Choroid plexus epithelial cell (primary cell): ENCODE measurements at regions not wholly inside any gene's neighbourhood (a gene's known extent, or its start where the extent isn't known, plus 50 kb on each side); places are given as distances from the start of the nearest gene placed in this dataset.
A peak's percentile ranks its signal among the peaks of the same experiment; 100 is the strongest.

Experiments
- DNase-seq: peaks from one replicate; pipeline ENCODE4 v3.0.0-alpha.2; 2010; ENCODE audit warnings: low read depth
- H3K4me3 ChIP-seq: 2 replicates; pipeline ENCODE4 v1.5.1; 2011; ENCODE audit warnings: low read depth, mild to moderate bottlenecking, control low read depth, low read length, moderate library complexity
- CTCF ChIP-seq: conservative IDR thresholded peaks from 2 replicates; pipeline ENCODE4 v1.5.1; 2011; ENCODE audit warnings: low read depth, mild to moderate bottlenecking, control low read depth, inconsistent platforms, low read length, moderate library complexity

GRCh38 chr1:60560701-60561100, 487.1 kb upstream of the C1orf87 start:
- no peak overlapping the region for H3K4me3 ChIP-seq
- no peak for TF ChIP-seq CTCF
- peak; percentile 50 for DNase-seq

DNA sequence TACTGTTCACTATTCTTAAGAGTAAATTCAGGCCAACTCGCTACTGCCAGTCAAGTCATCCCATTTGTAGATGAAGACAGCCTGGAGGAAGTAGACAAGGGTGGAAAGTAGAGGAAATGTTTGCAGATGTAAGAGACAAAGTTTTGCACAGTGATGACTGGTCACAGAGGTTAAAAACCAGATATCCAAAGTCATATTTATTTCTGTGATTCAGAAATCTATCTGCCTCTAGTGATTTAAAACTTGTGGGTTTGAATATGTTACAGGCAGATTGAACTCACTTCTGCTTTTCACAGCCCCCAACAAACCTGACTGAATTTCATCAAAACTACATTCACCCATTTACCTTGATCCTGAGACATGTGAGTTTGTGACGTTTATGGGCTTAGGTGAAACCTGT, 484.7 kb upstream of the C1orf87 start:
- DNase-seq, result no peak
- no peak for TF ChIP-seq CTCF

GRCh38 chr1:60553730-60554129, 480.2 kb upstream of the C1orf87 start:
- DNase-seq, result no peak
- H3K4me3 ChIP-seq, result no peak overlapping the region

More for the DNA sequence above, 484.7 kb upstream of the C1orf87 start:
- no peak overlapping the region for H3K4me3 ChIP-seq

GRCh38 chr1:60547821-60548220, 474.3 kb upstream of the C1orf87 start:
- H3K4me3 ChIP-seq, result no peak overlapping the region
- no peak for DNase-seq
- no peak for TF ChIP-seq CTCF

More at GRCh38 chr1:60553730-60554129, 480.2 kb upstream of the C1orf87 start:
- TF ChIP-seq CTCF, result no peak

- TF ChIP-seq CTCF, result no peak
- peak; percentile 51 for DNase-seq
- no peak overlapping the region for H3K4me3 ChIP-seq
Observed at GRCh38 chr1:60541831-60542532, 468.4 kb upstream of the C1orf87 start.

DNA sequence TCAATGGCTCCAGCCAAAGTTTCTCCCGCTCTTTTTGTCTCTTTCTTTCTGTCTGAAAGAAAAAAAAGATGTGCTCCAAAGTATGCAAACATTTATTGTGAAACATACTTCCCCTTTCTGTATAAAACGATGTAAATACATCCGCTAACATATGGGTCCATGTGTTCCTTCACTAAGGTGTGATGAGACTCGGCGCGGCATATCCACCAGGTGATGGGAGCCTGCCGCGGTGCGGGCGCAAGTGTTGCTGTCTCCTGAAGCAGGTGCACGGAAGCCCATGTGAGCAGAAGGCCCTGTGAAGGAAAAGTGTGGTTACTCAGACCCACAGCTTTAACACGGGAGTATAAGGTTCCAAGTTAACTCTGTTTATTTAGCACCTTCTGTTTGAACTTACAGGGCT, 466.6 kb upstream of the C1orf87 start:
- TF ChIP-seq CTCF, result no peak
- no peak overlapping the region for H3K4me3 ChIP-seq
- DNase-seq, result no peak

DNA sequence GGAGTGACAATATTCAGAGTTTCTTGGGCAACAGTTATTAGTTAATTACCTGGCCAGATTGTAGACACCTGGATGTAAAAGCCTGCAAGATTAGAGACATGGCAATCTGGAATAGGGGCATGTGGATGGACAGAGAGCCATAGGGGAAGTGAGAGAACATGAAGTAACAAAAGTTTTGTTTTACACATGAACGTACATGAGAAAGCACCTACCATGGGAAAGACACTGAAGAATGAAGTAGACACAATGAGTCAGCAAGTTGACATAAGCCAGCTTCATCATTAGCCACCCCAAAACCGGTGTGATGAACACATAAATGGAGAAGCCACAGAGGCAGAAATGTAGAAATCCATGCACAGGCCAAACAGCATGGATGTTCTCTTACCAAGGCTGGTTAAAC, 462.1 kb upstream of the C1orf87 start:
- H3K4me3 ChIP-seq, result no peak overlapping the region
- no peak for TF ChIP-seq CTCF
- no peak for DNase-seq
